ENCODE measurements at regions not wholly inside any gene's neighbourhood (a gene's known extent, or its start where the extent isn't known, plus 50 kb on each side); places are given as distances from the start of the nearest gene placed in this dataset.

DNA sequence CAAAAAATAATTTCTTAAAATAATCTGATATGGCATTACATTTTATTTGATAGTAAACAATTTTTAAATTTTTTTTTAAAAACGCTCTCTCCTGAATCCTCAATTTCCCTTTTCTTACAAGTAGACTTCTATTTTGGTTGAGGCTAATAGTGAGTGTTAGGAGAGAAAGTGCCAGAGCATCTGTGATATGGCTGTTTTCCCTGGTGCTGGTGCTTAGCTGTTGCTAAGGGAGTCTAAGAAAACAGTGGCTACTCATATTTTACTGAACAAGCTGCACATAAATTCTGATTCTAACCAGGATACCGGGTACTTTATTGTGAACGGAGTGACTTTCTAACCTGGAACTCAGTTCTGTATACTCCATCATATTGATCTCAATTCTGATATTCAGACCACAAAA lies 311.1 kb upstream of the KIAA1217 start:
- no peak for TF ChIP-seq EZH2phosphoT487 (IDR thresholded peaks at IDR 0.05; ENCODE audit: borderline replicate concordance)
- TF ChIP-seq, protein P1, sequence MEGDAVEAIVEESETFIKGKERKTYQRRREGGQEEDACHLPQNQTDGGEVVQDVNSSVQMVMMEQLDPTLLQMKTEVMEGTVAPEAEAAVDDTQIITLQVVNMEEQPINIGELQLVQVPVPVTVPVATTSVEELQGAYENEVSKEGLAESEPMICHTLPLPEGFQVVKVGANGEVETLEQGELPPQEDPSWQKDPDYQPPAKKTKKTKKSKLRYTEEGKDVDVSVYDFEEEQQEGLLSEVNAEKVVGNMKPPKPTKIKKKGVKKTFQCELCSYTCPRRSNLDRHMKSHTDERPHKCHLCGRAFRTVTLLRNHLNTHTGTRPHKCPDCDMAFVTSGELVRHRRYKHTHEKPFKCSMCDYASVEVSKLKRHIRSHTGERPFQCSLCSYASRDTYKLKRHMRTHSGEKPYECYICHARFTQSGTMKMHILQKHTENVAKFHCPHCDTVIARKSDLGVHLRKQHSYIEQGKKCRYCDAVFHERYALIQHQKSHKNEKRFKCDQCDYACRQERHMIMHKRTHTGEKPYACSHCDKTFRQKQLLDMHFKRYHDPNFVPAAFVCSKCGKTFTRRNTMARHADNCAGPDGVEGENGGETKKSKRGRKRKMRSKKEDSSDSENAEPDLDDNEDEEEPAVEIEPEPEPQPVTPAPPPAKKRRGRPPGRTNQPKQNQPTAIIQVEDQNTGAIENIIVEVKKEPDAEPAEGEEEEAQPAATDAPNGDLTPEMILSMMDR (conservative IDR thresholded peaks at IDR 0.05; ENCODE audit: low read length), result no peak
